NCI-H146 treated with DMSO at 0.1 percent for 48 hours (cell line): ENCODE measurements at regions not wholly inside any gene's neighbourhood (a gene's known extent, or its start where the extent isn't known, plus 50 kb on each side); places are given as distances from the start of the nearest gene placed in this dataset.

Experiments
- DNase-seq: peaks from one replicate; lab custom pipeline; 2025; ENCODE audit not compliant: unreplicated experiment; lab: John Stamatoyannopoulos, UW

DNA sequence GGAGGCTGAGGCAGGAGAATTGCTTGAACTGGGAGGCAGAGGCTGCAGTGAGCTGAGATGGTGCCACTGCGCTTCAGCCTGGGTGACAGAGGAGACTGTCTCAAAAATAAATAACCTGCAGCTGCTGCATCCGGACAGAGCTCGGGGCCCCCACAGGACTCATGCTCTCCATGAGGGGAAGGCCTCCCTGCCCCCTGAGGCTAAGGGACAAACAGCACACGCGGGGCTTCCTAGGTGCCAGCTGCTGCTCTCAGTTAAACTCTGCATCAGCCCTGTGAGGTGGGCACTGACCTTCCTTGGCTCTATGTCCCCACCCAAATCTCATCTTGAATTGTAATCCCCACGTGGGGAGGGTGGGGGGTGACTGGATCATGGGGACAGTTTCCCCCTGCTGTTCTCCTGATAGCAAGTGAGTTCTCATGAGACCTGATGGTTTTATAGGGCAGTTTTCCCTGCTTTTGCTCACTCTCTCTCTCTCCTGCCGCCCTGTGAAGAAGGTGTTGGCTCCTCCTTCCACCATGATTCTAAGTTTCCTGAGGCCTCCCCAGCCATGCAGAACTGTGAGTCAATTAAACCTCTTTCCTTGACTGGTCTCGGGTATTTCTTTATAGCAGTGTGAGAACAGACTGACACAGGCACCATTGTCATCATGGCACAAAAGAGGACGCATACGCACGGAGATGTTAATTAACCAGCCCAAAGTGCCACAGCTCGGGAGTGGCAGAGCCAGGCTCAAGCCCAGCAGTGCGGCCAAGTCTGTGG lies 49.9 kb upstream of the TAF1B start:
- no peak for DNase-seq
